DND-41 (cell line): ENCODE measurements at regions not wholly inside any gene's neighbourhood (a gene's known extent, or its start where the extent isn't known, plus 50 kb on each side); places are given as distances from the start of the nearest gene placed in this dataset.

Source experiments
- ATAC-seq: fragments of 200-7000 bp; cut with Tn5 transposase; 3 replicates; pipeline ENCODE4 v1.9.1; 2021; ENCODE audit warnings: low read depth; ENCODE audit not compliant: insufficient read depth
- DNase-seq: peaks from one replicate; pipeline ENCODE4 v3.0.0-alpha.2; 2020
- H2AFZ ChIP-seq: 2 replicates; pipeline ENCODE4 v1.6.0; 2012; ENCODE audit warnings: low read depth, low read length
- H3K27ac ChIP-seq: 2 replicates; pipeline ENCODE4 v1.5.1; 2012; ENCODE audit warnings: low read length, inconsistent platforms
- H3K27me3 ChIP-seq: fragments of 200-600 bp; sonication (generic); 2 replicates; pipeline ENCODE4 v1.6.0; 2012; ENCODE audit warnings: low read length, mild to moderate bottlenecking, inconsistent platforms; ENCODE audit not compliant: insufficient read depth, poor library complexity
- H3K36me3 ChIP-seq: 2 replicates; pipeline ENCODE4 v1.5.1; 2012; ENCODE audit warnings: low read length, inconsistent platforms; ENCODE audit not compliant: insufficient read depth
- H3K4me1 ChIP-seq: 2 replicates; pipeline ENCODE4 v1.5.1; 2012; ENCODE audit warnings: mild to moderate bottlenecking, low read length; ENCODE audit not compliant: insufficient read depth
- H3K4me2 ChIP-seq: 2 replicates; pipeline ENCODE4 v1.6.0; 2012; ENCODE audit warnings: mild to moderate bottlenecking, moderate library complexity, low read length, inconsistent platforms; ENCODE audit not compliant: insufficient read depth
- H3K4me3 ChIP-seq, 2 experiments: fragments of 200-600 bp in 1 of 2; shearing (Covaris generic) in 1 of 2; 2 replicates each; pipeline ENCODE4 v1.5.1; 2012 to 2016; ENCODE audit warnings: inconsistent platforms in 2 of 2, low read length in 2 of 2, mild to moderate bottlenecking in 2 of 2, low read depth in 1 of 2, moderate library complexity in 1 of 2
- H3K79me2 ChIP-seq: 2 replicates; pipeline ENCODE4 v1.6.0; 2012; ENCODE audit warnings: low read length, inconsistent platforms; ENCODE audit not compliant: insufficient read depth
- H3K9ac ChIP-seq: 2 replicates; pipeline ENCODE4 v1.6.0; 2012; ENCODE audit warnings: low read depth, mild to moderate bottlenecking, inconsistent platforms, low read length, moderate library complexity
- H3K9me3 ChIP-seq: 2 replicates; pipeline ENCODE4 v1.5.1; 2012; ENCODE audit warnings: low read length, moderate library complexity, mild to moderate bottlenecking, inconsistent platforms; ENCODE audit not compliant: insufficient read depth, severe bottlenecking
- H4K20me1 ChIP-seq: 2 replicates; pipeline ENCODE4 v1.6.0; 2012; ENCODE audit warnings: low read length; ENCODE audit not compliant: insufficient read depth
- EZH2 ChIP-seq: IDR thresholded peaks from 3 replicates; pipeline ENCODE4 v1.6.1; 2012; ENCODE audit warnings: borderline replicate concordance, low read depth, mild to moderate bottlenecking, moderate library complexity, low read length, inconsistent platforms; ENCODE audit not compliant: severe bottlenecking
- TF ChIP-seq, protein P1 (sequence below): IDR thresholded peaks from 2 replicates; pipeline ENCODE4 v1.5.1; 2012; ENCODE audit warnings: borderline replicate concordance, low read length, moderate library complexity, mild to moderate bottlenecking; ENCODE audit not compliant: poor library complexity, severe bottlenecking; ENCODE audit errors: extremely low read depth

DNA sequence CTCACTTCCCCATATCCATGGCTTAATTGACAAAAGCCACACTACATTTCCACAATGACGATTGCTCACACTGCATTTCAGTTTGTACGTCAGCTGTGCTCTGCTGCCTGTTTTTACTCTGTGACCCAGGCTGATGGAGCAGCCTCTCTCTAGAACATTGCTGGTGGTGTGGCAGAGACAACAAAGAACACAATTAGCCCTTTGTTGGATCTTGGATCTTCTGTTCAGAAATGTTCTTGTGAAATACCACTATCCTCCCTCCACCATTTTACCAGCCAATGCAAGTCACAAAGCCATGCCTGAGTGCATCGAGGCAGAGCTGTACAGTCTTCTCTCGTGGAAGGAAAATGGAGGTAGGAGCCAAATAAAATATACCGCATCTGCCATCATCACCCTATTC is 56.9 kb upstream of the TBC1D5 start:
- Histone ChIP-seq H2AFZ (no peak overlapping the region), H3K4me3 (no peak overlapping the region), H3K9ac (no peak overlapping the region), H3K79me2 (no peaks in the 10 kb centered on the region), H4K20me1 (no peaks in the 10 kb centered on the region), H3K9me3 (no peaks in the 10 kb centered on the region), H3K27ac (no peak overlapping the region), H3K4me2 (no peak overlapping the region), H3K27me3 (no peaks in the 10 kb centered on the region), H3K4me1 (no peaks in the 10 kb centered on the region), H3K36me3 (peaks cover 2% of the 10 kb centered on the region; the same call in 1 of the 2 replicates)
- ATAC-seq, result no peak
- DNase-seq, result no peak
- no peak for TF ChIP-seq EZH2
- TF ChIP-seq, protein P1, sequence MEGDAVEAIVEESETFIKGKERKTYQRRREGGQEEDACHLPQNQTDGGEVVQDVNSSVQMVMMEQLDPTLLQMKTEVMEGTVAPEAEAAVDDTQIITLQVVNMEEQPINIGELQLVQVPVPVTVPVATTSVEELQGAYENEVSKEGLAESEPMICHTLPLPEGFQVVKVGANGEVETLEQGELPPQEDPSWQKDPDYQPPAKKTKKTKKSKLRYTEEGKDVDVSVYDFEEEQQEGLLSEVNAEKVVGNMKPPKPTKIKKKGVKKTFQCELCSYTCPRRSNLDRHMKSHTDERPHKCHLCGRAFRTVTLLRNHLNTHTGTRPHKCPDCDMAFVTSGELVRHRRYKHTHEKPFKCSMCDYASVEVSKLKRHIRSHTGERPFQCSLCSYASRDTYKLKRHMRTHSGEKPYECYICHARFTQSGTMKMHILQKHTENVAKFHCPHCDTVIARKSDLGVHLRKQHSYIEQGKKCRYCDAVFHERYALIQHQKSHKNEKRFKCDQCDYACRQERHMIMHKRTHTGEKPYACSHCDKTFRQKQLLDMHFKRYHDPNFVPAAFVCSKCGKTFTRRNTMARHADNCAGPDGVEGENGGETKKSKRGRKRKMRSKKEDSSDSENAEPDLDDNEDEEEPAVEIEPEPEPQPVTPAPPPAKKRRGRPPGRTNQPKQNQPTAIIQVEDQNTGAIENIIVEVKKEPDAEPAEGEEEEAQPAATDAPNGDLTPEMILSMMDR, result no peak

DNA sequence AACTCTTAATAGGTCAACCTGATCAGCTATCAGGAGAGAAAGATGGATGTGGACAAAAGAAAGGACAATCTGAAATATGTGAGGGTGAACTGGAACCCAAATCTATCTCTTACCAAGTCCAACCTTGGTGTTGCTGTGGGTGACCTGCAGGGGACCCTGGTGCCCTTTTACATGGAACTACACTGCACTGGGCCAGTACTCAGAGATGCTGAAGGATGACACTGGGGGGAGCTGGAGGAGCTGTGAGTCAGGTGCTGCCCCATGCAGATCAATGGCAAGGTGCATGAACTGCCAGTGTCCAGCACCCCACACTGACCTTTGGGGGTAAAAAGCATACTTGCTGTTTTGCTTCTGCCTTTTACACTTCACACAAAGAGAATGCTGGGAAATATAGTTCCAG is 55.6 kb upstream of the TBC1D5 start:
- H3K9me3 ChIP-seq, result no peaks in the 10 kb centered on the region
- no peak for DNase-seq
- H3K36me3 ChIP-seq, result peaks cover 2% of the 10 kb centered on the region; the same call in 1 of the 2 replicates
- no peak overlapping the region for H2AFZ ChIP-seq
- ATAC-seq, result no peak
- no peaks in the 10 kb centered on the region for H3K79me2 ChIP-seq
- no peak for TF ChIP-seq EZH2
- TF ChIP-seq, protein P1, result no peak
- no peaks in the 10 kb centered on the region for H4K20me1 ChIP-seq
- no peak overlapping the region for H3K4me2 ChIP-seq
- no peak overlapping the region for H3K4me3 ChIP-seq
- no peak overlapping the region for H3K27ac ChIP-seq
- H3K27me3 ChIP-seq, result no peaks in the 10 kb centered on the region
- no peaks in the 10 kb centered on the region for H3K4me1 ChIP-seq
- no peak overlapping the region for H3K9ac ChIP-seq

DNA sequence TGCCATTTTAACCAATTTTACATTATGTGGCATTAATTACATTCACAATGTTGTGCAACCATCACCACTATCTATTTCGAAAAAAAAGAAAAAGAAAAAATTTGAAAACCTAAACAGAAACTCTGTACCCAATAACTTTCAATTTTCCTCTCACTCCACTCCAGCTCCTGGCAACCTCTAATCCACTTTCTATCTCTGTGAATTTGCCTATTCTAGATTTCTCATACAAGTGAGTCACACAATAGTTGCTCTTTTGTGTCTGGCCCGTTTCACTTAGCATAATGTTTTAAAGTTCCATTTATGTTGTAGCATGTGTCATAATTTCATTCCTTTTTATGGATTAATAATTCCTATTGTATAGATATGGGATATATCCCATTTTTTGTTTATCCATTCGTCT is 53.3 kb upstream of the TBC1D5 start:
- ATAC-seq, result no peak
- Histone ChIP-seq H4K20me1 (no peaks in the 10 kb centered on the region), H3K4me1 (no peaks in the 10 kb centered on the region), H3K4me2 (no peak overlapping the region), H3K27ac (no peak overlapping the region), H3K4me3 (no peak overlapping the region), H3K9me3 (peaks cover 10% of the 10 kb centered on the region), H3K27me3 (no peaks in the 10 kb centered on the region), H3K9ac (no peak overlapping the region), H2AFZ (no peak overlapping the region), H3K79me2 (no peaks in the 10 kb centered on the region), H3K36me3 (peaks cover 2% of the 10 kb centered on the region; the same call in 1 of the 2 replicates)
- no peak for TF ChIP-seq EZH2
- TF ChIP-seq, protein P1, result no peak
- DNase-seq, result no peak

DNA sequence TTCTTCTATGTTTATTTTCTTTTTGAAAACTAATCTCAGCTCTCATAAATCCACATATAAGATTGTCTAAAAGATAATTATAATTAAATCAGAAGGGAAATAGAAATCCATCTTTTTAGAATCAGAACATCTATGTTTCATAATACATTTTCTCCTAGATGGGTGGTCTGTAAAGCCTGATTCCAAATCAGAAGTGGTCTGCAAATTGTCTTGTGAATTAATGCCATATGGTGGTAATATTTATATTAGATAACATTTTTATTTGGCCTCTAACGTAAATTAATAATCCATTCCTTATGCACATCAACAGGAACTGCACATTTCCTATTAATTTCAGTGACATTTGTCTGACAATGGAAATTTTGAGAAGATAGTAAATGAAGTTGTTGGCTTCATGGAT is 52.8 kb upstream of the TBC1D5 start:
- TF ChIP-seq EZH2, result no peak
- TF ChIP-seq, protein P1, result no peak
- Histone ChIP-seq H3K4me2 (no peak overlapping the region), H3K4me3 (no peak overlapping the region), H3K9me3 (peaks cover 10% of the 10 kb centered on the region), H3K27ac (no peak overlapping the region), H4K20me1 (no peaks in the 10 kb centered on the region), H3K36me3 (peaks cover 2% of the 10 kb centered on the region; the same call in 1 of the 2 replicates), H3K79me2 (no peaks in the 10 kb centered on the region), H3K4me1 (no peaks in the 10 kb centered on the region), H2AFZ (no peak overlapping the region), H3K9ac (no peak overlapping the region), H3K27me3 (no peaks in the 10 kb centered on the region)
- ATAC-seq (no peak), DNase-seq (no peak)
